Glutamatergic neuron (in vitro differentiated cells): ENCODE measurements at regions not wholly inside any gene's neighbourhood (a gene's known extent, or its start where the extent isn't known, plus 50 kb on each side); places are given as distances from the start of the nearest gene placed in this dataset.

ENCODE experiments used
- DNase-seq: peaks from one replicate; pipeline ENCODE4 v3.0.0; 2022
- H3K27ac Mint-ChIP-seq: one replicate; pipeline ENCODE4 v1.8.0; 2020; ENCODE audit warnings: mild to moderate bottlenecking, mixed read lengths, inconsistent platforms; ENCODE audit not compliant: unreplicated experiment
- H3K27me3 Mint-ChIP-seq: one replicate; pipeline ENCODE4 v1.8.0; 2020; ENCODE audit warnings: mild to moderate bottlenecking, moderate library complexity, mixed read lengths, inconsistent platforms; ENCODE audit not compliant: unreplicated experiment
- H3K36me3 Mint-ChIP-seq: one replicate; pipeline ENCODE4 v1.8.0; 2020; ENCODE audit warnings: mild to moderate bottlenecking, mixed read lengths, inconsistent platforms; ENCODE audit not compliant: unreplicated experiment
- H3K4me1 Mint-ChIP-seq: one replicate; pipeline ENCODE4 v1.8.0; 2020; ENCODE audit warnings: mild to moderate bottlenecking, low read depth, mixed read lengths, inconsistent platforms; ENCODE audit not compliant: unreplicated experiment
- H3K4me3 Mint-ChIP-seq: one replicate; pipeline ENCODE4 v1.8.0; 2020; ENCODE audit warnings: mild to moderate bottlenecking, mixed read lengths, inconsistent platforms; ENCODE audit not compliant: unreplicated experiment
- H3K9me3 Mint-ChIP-seq: one replicate; pipeline ENCODE4 v1.8.0; 2020; ENCODE audit warnings: mild to moderate bottlenecking, moderate library complexity, mixed read lengths, inconsistent platforms; ENCODE audit not compliant: unreplicated experiment
- TF ChIP-seq, protein P1 (sequence below): fragments of 200-600 bp; sonication (generic); IDR thresholded peaks from one replicate; pipeline ENCODE4 v1.5.0; 2021; ENCODE audit not compliant: partially characterized antibody, unreplicated experiment

DNA sequence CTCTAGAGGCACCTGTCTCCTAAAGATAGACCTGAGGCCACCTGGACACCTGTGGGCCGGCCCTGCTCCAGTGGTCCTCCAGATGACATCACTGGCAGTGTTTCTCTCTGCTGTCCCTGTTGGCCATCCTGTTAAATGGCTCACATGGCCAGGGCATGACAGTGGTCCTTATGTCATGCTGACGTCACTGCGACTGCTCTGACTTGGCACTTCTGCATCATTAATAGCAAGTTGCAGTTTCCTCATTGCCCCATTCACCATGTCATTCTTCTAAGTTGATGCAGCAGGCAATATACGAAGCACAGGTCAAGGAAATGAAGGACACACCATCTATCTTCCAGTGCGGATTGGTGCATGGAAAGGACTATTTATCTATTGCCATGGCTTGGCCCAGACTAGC, 1468.5 kb upstream of the TMEM132C start:
- H3K4me1 Mint-ChIP-seq = no peaks in the 10 kb centered on the region
- H3K9me3 Mint-ChIP-seq = peaks cover 5% of the 10 kb centered on the region
- H3K27me3 Mint-ChIP-seq = peaks cover 2% of the 10 kb centered on the region

DNA sequence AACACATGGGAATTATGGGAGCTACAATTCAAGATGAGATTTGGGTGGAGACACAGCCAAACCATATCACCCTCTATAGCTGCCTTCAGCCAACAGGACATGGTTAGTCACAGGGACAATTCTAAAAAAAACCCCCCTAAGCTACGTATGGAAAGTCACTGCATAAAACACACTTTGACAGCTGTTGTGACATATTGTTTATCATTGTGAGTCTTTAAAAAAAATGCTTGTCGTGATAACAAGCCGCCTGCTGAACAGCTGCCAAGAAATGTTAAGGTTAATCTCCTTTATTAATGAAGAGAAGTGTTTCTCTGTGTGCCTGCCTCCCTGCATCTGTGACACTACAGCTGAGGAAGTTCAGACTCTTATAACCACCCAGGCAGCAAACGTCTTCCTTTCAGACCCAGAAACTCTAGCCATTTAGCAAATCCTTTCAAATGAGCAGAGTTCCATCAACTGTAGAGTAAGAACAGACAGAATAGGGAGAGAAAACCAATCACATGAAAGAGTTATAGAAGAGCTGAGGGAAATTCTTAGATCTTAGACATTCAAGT, 1459.6 kb upstream of the TMEM132C start:
- TF ChIP-seq, protein P1, sequence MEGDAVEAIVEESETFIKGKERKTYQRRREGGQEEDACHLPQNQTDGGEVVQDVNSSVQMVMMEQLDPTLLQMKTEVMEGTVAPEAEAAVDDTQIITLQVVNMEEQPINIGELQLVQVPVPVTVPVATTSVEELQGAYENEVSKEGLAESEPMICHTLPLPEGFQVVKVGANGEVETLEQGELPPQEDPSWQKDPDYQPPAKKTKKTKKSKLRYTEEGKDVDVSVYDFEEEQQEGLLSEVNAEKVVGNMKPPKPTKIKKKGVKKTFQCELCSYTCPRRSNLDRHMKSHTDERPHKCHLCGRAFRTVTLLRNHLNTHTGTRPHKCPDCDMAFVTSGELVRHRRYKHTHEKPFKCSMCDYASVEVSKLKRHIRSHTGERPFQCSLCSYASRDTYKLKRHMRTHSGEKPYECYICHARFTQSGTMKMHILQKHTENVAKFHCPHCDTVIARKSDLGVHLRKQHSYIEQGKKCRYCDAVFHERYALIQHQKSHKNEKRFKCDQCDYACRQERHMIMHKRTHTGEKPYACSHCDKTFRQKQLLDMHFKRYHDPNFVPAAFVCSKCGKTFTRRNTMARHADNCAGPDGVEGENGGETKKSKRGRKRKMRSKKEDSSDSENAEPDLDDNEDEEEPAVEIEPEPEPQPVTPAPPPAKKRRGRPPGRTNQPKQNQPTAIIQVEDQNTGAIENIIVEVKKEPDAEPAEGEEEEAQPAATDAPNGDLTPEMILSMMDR = no peak
- peaks cover 13% of the 10 kb centered on the region for H3K9me3 Mint-ChIP-seq

More for the DNA sequence above, 1468.5 kb upstream of the TMEM132C start:
- TF ChIP-seq, protein P1 = no peak
- no peak overlapping the region for H3K4me3 Mint-ChIP-seq
- H3K36me3 Mint-ChIP-seq = no peaks in the 10 kb centered on the region
- no peak overlapping the region for H3K27ac Mint-ChIP-seq
- DNase-seq = no peak

DNA sequence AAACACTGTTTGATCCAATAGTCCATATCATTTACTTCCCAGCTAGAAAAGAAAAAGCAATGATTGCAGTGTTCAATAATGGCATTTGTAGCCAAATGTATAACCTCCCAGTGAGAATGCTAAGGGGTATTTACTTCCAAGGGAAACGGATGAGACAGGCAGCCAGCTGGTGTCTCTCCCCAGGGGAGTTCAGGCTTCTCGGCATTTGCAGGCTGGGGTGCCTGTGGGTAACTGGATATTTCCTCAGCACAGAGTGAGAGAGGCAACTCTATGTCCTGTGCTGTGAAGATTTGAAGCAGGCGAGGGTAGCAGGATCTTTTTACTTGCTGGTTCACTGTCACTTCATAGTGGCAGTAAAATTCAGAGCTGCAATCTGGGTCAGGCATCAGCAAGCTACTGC, 1455.6 kb upstream of the TMEM132C start:
- Mint-ChIP-seq H3K27me3 (peaks cover 6% of the 10 kb centered on the region), H3K4me1 (peaks cover 16% of the 10 kb centered on the region), H3K4me3 (no peak overlapping the region), H3K9me3 (peaks cover 10% of the 10 kb centered on the region), H3K36me3 (peaks cover 13% of the 10 kb centered on the region), H3K27ac (peak overlapping the region; percentile 33)
- TF ChIP-seq, protein P1 = no peak
- peak; percentile 62 for DNase-seq

More for the DNA sequence above, 1459.6 kb upstream of the TMEM132C start:
- Mint-ChIP-seq H3K36me3 (peaks cover 6% of the 10 kb centered on the region), H3K4me3 (no peak overlapping the region), H3K27me3 (peaks cover 6% of the 10 kb centered on the region), H3K27ac (no peak overlapping the region), H3K4me1 (peaks cover 14% of the 10 kb centered on the region)
- DNase-seq = no peak

DNA sequence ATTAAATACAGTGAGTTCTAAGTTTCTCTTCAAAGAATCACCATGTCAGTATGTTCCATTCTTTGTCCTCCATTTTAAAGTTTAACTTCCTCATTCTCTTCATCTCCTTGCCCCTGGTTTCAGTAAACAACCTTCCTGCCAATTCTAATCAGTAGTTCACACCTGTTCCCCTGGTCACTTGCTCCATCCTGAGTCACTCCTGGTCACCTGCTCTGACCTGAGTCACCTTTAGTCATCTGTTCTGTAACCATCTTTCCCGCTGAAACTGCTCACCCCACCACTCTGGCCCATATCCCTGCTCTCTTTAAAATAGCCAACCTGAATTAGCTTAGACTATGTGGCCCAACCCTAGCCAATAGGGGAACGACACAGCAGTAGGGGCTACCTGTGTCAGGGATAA, 1447.4 kb upstream of the TMEM132C start:
- Mint-ChIP-seq H3K9me3 (peaks cover 10% of the 10 kb centered on the region), H3K27me3 (no peaks in the 10 kb centered on the region), H3K4me3 (no peak overlapping the region), H3K36me3 (peaks cover 12% of the 10 kb centered on the region), H3K27ac (no peak overlapping the region), H3K4me1 (no peaks in the 10 kb centered on the region)
- TF ChIP-seq, protein P1 = no peak
- DNase-seq = no peak

DNA sequence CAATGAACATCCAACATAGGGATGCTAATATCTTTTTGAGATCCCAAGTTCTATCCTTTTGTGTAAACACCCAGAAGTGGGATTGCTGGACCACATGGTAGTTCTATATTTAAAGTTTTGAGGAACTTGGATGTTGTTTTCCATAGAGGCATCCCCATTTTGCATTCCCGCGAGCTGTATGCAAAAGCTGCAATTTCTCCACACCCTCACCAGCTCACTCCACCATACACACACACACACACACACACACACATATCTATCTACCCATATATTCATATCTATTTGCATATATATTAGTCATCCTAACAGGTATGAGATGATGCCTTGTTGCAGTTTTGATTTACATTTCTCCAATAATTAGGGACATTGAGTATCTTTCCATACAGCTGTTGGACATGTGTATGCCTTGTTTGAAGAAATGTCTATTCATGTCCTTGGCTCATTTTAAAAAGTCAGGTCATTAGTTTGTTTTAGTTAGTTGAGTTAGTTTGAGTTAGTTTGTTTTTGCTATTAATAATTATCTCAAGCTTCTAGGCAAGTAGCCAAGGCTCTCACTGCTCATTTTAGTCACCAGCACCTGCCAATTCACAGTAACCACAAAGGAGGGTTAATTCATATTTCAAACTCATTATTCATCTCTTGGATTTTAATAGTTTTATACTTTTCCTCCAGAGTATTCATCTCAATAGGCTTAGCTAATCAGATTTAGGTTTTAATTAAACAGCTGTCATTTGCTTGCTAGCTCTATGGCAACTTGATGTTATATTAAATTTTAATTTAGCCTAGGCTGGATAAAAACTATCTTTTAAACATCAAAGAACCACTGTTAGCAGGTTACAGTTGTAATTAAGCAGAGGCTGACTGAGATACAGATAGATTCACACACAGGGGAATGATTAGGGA, 1435.9 kb upstream of the TMEM132C start:
- H3K9me3 Mint-ChIP-seq = peaks cover 12% of the 10 kb centered on the region
- peaks cover 2% of the 10 kb centered on the region for H3K27me3 Mint-ChIP-seq
- H3K4me3 Mint-ChIP-seq = no peak overlapping the region
- no peaks in the 10 kb centered on the region for H3K4me1 Mint-ChIP-seq
- H3K27ac Mint-ChIP-seq = no peak overlapping the region
- DNase-seq = no peak
- H3K36me3 Mint-ChIP-seq = peaks cover 5% of the 10 kb centered on the region
- TF ChIP-seq, protein P1 = no peak
